HCT116 (cell line): ENCODE measurements at regions not wholly inside any gene's neighbourhood (a gene's known extent, or its start where the extent isn't known, plus 50 kb on each side); places are given as distances from the start of the nearest gene placed in this dataset.

Source experiments
- ATAC-seq: fragments of 200-7000 bp; cut with Tn5 transposase; 2 replicates; pipeline ENCODE4 v1.9.1; 2020; ENCODE audit warnings: mild to moderate bottlenecking, moderate library complexity
- BruUV-seq: library from RNA; stranded (reverse); fragments of 400-500 nt; replicated peaks from 2 replicates; lab custom pipeline; 2021; lab: Mats Ljungman, UMichigan
- CTCF ChIA-PET: fragments of 300-600 bp; sonication (Branson Sonifier 250); formaldehyde crosslinking; loops from one replicate; lab custom pipeline; 2021; ENCODE audit warnings: antibody characterized with exemption; lab: Charles Lee
- POLR2A ChIA-PET: fragments of 300-600, 350-600 bp; sonication (Branson Sonifier 250); formaldehyde crosslinking; loops from one replicate; lab custom pipeline; 2021; ENCODE audit warnings: antibody characterized with exemption; lab: Charles Lee
- RAD21 ChIA-PET, 2 experiments: fragments of 300-600 bp; sonication (Branson Sonifier 250); formaldehyde crosslinking; loops; one replicate each; lab custom pipeline; 2023; ENCODE audit warnings: low total read pairs in 2 of 2; ENCODE audit not compliant: uncharacterized antibody in 2 of 2, unreplicated experiment in 2 of 2, low non-redundant PET in 1 of 2; lab: Charles Lee
- DNase-seq: peaks from one replicate; pipeline ENCODE4 v3.0.0-alpha.2; 2010; ENCODE audit warnings: low read depth, low spot score
- H2AFZ ChIP-seq: fragments of 200-600 bp; shearing (Covaris generic), sonication (generic); 2 replicates; pipeline ENCODE4 v1.6.1; 2017; ENCODE audit warnings: low read depth, mixed run types, mixed read lengths, antibody characterized with exemption, low read length; ENCODE audit not compliant: poor library complexity, severe bottlenecking
- H3K27ac ChIP-seq: 2 replicates; pipeline ENCODE4 v1.5.1; 2012; ENCODE audit warnings: low read depth, low read length
- H3K27me3 ChIP-seq: fragments of 200-600 bp; sonication (generic); 2 replicates; pipeline ENCODE4 v1.6.1; 2016; ENCODE audit warnings: mixed run types, low read length, mixed read lengths; ENCODE audit not compliant: insufficient read depth
- H3K36me3 ChIP-seq, 2 experiments: fragments of 200-500 bp in 1 of 2; fragments of 200-600 bp in 1 of 2; sonication (Bioruptor generic) in 1 of 2; sonication (generic) in 1 of 2; 2 replicates each; pipeline versions ENCODE4 v1.5.1 to v1.6.1; 2014 to 2016; ENCODE audit warnings: low read length in 2 of 2, inconsistent platforms in 1 of 2, mixed read lengths in 1 of 2, mixed run types in 1 of 2; ENCODE audit not compliant: insufficient read depth in 2 of 2, control insufficient read depth in 1 of 2
- H3K4me1 ChIP-seq, 2 experiments: fragments of 200-600 bp in 1 of 2; sonication (generic) in 1 of 2; 2 replicates each; pipeline versions ENCODE4 v1.5.1 to v1.6.1; 2012 to 2017; ENCODE audit warnings: low read length in 2 of 2, inconsistent platforms in 1 of 2, mild to moderate bottlenecking in 1 of 2, mixed read lengths in 1 of 2, mixed run types in 1 of 2, moderate library complexity in 1 of 2; ENCODE audit not compliant: insufficient read depth in 2 of 2, control insufficient read depth in 1 of 2
- H3K4me2 ChIP-seq: fragments of 200-600 bp; sonication (generic); 2 replicates; pipeline ENCODE4 v1.6.1; 2017; ENCODE audit warnings: mixed run types, low read length, mixed read lengths
- H3K4me3 ChIP-seq, 2 experiments: fragments of 200-600 bp in 1 of 2; sonication (generic) in 1 of 2; replicated peaks in 1 of 2; 2 replicates each; pipeline ENCODE4 v1.5.1; 2011 to 2016; ENCODE audit warnings: low read length in 2 of 2, control low read depth in 1 of 2, low read depth in 1 of 2, mild to moderate bottlenecking in 1 of 2, mixed read lengths in 1 of 2, mixed run types in 1 of 2
- H3K79me2 ChIP-seq: fragments of 200-600 bp; sonication (generic); 2 replicates; pipeline ENCODE4 v1.6.1; 2017; ENCODE audit warnings: mild to moderate bottlenecking, mixed run types, low read length, moderate library complexity, mixed read lengths; ENCODE audit not compliant: insufficient read depth
- H3K9ac ChIP-seq: fragments of 200-600 bp; sonication (generic); 2 replicates; pipeline ENCODE4 v1.6.1; 2016; ENCODE audit warnings: low read length, mixed read lengths
- H3K9me2 ChIP-seq: fragments of 200-600 bp; sonication (generic), shearing (Covaris generic); 2 replicates; pipeline ENCODE4 v1.6.1; 2017; ENCODE audit warnings: mixed run types, mild to moderate bottlenecking, moderate library complexity; ENCODE audit not compliant: insufficient read depth
- H3K9me3 ChIP-seq, 2 experiments: fragments of 200-500 bp in 1 of 2; fragments of 200-600 bp in 1 of 2; sonication (Bioruptor generic) in 1 of 2; sonication (generic) in 1 of 2; 2 replicates each; pipeline ENCODE4 v1.6.1; 2014 to 2017; ENCODE audit warnings: low read length in 2 of 2, mixed read lengths in 2 of 2, inconsistent platforms in 1 of 2, low read depth in 1 of 2, mild to moderate bottlenecking in 1 of 2, mixed run types in 1 of 2, moderate library complexity in 1 of 2; ENCODE audit not compliant: control insufficient read depth in 1 of 2, insufficient read depth in 1 of 2
- H4K20me1 ChIP-seq: fragments of 200-600 bp; sonication (generic), shearing (Covaris generic); 2 replicates; pipeline ENCODE4 v1.6.1; 2017; ENCODE audit warnings: mixed run types, mild to moderate bottlenecking, moderate library complexity; ENCODE audit not compliant: insufficient read depth
- EGR1 ChIP-seq: IDR thresholded peaks from 2 replicates; pipeline ENCODE4 v1.6.1; 2012; ENCODE audit warnings: low read depth
- ELF1 ChIP-seq: IDR thresholded peaks from 2 replicates; pipeline ENCODE4 v1.6.1; 2012; ENCODE audit warnings: low read depth, borderline replicate concordance
- EZH2 ChIP-seq: fragments of 200-600 bp; sonication (generic); IDR thresholded peaks from 2 replicates; pipeline ENCODE4 v1.6.1; 2017; ENCODE audit warnings: antibody characterized with exemption, mixed run types
- FOSL1 ChIP-seq: IDR thresholded peaks from 2 replicates; pipeline ENCODE4 v1.6.1; 2012; ENCODE audit warnings: low read depth
- POLR2A ChIP-seq: IDR thresholded peaks from 2 replicates; pipeline ENCODE4 v1.7.0; 2011; ENCODE audit warnings: borderline replicate concordance; ENCODE audit not compliant: insufficient read depth, insufficient read length; ENCODE audit errors: extremely low read depth
- RAD21 ChIP-seq: IDR thresholded peaks from 2 replicates; pipeline ENCODE4 v1.6.1; 2012; ENCODE audit warnings: low read depth, mild to moderate bottlenecking
- SIN3A ChIP-seq: IDR thresholded peaks from 2 replicates; pipeline ENCODE4 v1.6.1; 2012; ENCODE audit warnings: low read depth
- SP1 ChIP-seq: IDR thresholded peaks from 2 replicates; pipeline ENCODE4 v1.6.1; 2012; ENCODE audit warnings: low read depth
- TCF7L2 ChIP-seq: IDR thresholded peaks from 2 replicates; pipeline ENCODE4 v1.7.0; 2011; ENCODE audit warnings: borderline replicate concordance, inconsistent platforms; ENCODE audit not compliant: insufficient read depth, insufficient read length; ENCODE audit errors: extremely low read depth
- intact Hi-C: fragments of 100-400 bp; cut with micrococcal nuclease; formaldehyde crosslinking; loops from 2 replicates; pipeline ENCODE4 v1.10.0; 2022
- TF ChIP-seq, protein P1 (sequence below): IDR thresholded peaks from 2 replicates; pipeline ENCODE4 v1.6.1; 2011; ENCODE audit warnings: mild to moderate bottlenecking, low read length, moderate library complexity; ENCODE audit not compliant: insufficient replicate concordance; ENCODE audit errors: extremely low read depth
- TF ChIP-seq, protein P2 (sequence below): IDR thresholded peaks from 2 replicates; pipeline ENCODE4 v1.6.1; 2012
- TF ChIP-seq, protein P3 (sequence below): IDR thresholded peaks from 2 replicates; pipeline ENCODE4 v1.6.1; 2012

DNA sequence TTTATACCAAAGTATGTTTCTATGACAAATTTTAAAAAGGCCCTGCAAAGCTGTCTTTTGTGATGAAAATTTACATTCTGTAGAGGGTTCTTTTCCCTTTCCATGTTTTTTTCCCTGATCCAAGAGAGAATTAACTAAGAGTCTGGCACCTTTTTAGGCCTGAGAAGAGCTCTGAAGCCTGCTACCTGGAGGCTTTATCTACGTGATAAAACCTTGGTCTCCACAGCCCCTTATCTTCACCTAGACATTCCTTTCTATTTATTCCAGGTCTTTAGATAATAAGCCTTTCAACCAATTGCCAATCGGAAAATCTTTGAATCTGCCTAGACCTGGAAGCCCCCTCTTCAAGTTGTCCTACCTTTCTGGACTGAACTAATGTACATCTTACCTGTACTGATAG, 774.1 kb upstream of the LRRTM1 start:
- RAD21 ChIA-PET: no interaction called here

DNA sequence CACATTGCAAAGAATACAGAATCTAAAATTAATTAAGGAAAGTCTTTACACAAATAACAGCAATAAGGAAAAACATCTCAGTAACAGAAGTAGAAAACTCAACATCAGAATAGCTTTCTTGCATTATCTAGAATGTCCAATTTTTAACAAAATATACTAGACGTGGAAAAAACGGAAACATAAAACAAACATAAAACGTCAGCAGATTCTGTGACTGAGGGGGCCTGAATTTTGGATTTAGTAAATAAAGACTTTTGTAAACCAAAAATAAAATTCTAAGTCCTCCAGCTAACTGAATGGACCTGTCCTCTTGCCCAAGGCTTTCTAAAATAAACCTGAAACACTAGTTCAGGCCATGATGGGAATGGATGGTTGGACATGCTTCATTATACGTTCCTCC, 773.5 kb upstream of the LRRTM1 start:
- Histone ChIP-seq H3K4me2 (no peak overlapping the region), H3K4me3 (no peak overlapping the region), H3K27ac (no peak overlapping the region), H3K9ac (no peak overlapping the region), H3K9me2 (no peaks in the 10 kb centered on the region), H3K79me2 (no peaks in the 10 kb centered on the region), H3K27me3 (no peaks in the 10 kb centered on the region), H3K9me3 (no peaks in the 10 kb centered on the region), H2AFZ (no peak overlapping the region), H4K20me1 (no peaks in the 10 kb centered on the region), H3K4me1 (no peaks in the 10 kb centered on the region), H3K36me3 (no peaks in the 10 kb centered on the region)
- no peak for TF ChIP-seq SP1
- no peak for TF ChIP-seq EZH2
- no peak for TF ChIP-seq RAD21
- TF ChIP-seq, protein P1, sequence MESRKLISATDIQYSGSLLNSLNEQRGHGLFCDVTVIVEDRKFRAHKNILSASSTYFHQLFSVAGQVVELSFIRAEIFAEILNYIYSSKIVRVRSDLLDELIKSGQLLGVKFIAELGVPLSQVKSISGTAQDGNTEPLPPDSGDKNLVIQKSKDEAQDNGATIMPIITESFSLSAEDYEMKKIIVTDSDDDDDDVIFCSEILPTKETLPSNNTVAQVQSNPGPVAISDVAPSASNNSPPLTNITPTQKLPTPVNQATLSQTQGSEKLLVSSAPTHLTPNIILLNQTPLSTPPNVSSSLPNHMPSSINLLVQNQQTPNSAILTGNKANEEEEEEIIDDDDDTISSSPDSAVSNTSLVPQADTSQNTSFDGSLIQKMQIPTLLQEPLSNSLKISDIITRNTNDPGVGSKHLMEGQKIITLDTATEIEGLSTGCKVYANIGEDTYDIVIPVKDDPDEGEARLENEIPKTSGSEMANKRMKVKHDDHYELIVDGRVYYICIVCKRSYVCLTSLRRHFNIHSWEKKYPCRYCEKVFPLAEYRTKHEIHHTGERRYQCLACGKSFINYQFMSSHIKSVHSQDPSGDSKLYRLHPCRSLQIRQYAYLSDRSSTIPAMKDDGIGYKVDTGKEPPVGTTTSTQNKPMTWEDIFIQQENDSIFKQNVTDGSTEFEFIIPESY: no peak
- TF ChIP-seq FOSL1: no peak
- no peak for TF ChIP-seq SIN3A
- TF ChIP-seq ELF1: no peak
- no peak for TF ChIP-seq TCF7L2
- POLR2A ChIA-PET: no interaction called here
- ATAC-seq (no peak), DNase-seq (no peak)
- CTCF ChIA-PET: no interaction called here
- intact Hi-C loops: no loop called here
- RAD21 ChIA-PET: no interaction called here
- no TSS peak for BruUV-seq

More for the DNA sequence above, 774.1 kb upstream of the LRRTM1 start:
- ATAC-seq (no peak), DNase-seq (no peak)
- Histone ChIP-seq H4K20me1 (no peaks in the 10 kb centered on the region), H3K9me3 (no peaks in the 10 kb centered on the region), H3K4me3 (no peak overlapping the region), H3K36me3 (no peaks in the 10 kb centered on the region), H3K79me2 (no peaks in the 10 kb centered on the region), H3K27me3 (no peaks in the 10 kb centered on the region), H2AFZ (no peak overlapping the region), H3K4me1 (no peaks in the 10 kb centered on the region), H3K9me2 (no peaks in the 10 kb centered on the region), H3K4me2 (no peak overlapping the region), H3K9ac (no peak overlapping the region), H3K27ac (no peak overlapping the region)
- no TSS peak for BruUV-seq
- TF ChIP-seq, protein P2, sequence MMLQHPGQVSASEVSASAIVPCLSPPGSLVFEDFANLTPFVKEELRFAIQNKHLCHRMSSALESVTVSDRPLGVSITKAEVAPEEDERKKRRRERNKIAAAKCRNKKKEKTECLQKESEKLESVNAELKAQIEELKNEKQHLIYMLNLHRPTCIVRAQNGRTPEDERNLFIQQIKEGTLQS: no peak
- TF ChIP-seq, protein P3, sequence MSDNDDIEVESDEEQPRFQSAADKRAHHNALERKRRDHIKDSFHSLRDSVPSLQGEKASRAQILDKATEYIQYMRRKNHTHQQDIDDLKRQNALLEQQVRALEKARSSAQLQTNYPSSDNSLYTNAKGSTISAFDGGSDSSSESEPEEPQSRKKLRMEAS: no peak
- no peak for TF ChIP-seq EGR1
- no peak for TF ChIP-seq POLR2A
- no peak for TF ChIP-seq RAD21
- intact Hi-C loops: no loop called here
- POLR2A ChIA-PET: no interaction called here
- CTCF ChIA-PET: no interaction called here
